HG02840 (cell line): ENCODE measurements at regions not wholly inside any gene's neighbourhood (a gene's known extent, or its start where the extent isn't known, plus 50 kb on each side); places are given as distances from the start of the nearest gene placed in this dataset.
"Not testable (repeated sequence)": the region's sequence is repeated elsewhere in the genome, so short reads cannot be mapped to it uniquely, and the experiment has no call there.

Experiments used
- ATAC-seq: cut with Tn5 transposase; IDR thresholded peaks from one replicate; pipeline ENCODE4 v1.9.1; 2021; ENCODE audit warnings: mild to moderate bottlenecking, moderate library complexity, moderate number of reproducible peaks; ENCODE audit not compliant: unreplicated experiment, low FRiP score

DNA sequence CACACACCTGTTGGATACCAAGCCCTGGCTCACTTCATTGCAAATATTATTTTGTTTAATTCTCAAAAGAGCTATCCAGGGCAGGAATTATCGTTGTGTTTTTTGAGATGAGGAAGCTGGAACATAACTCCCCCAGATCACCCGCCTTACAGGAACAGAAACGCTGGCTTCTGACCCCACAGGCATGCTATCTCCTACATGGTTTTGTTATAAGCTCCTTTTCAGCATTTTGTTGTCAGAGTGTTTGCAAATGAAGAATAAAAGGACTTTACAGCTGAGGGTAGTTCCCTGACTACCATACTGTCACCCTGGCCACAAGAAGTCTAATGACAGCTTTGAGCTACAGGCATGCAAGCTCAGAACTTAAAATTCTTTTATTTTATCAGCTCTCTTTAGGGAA lies 62.0 kb upstream of the MRPS9 start:
- no peak for ATAC-seq

GRCh38 chr2:104976603-104977120 lies 61.2 kb upstream of the MRPS9 start:
- ATAC-seq, result peak; percentile 96

GRCh38 chr2:104977958-104978357 lies 59.9 kb upstream of the MRPS9 start:
- no peak for ATAC-seq

DNA sequence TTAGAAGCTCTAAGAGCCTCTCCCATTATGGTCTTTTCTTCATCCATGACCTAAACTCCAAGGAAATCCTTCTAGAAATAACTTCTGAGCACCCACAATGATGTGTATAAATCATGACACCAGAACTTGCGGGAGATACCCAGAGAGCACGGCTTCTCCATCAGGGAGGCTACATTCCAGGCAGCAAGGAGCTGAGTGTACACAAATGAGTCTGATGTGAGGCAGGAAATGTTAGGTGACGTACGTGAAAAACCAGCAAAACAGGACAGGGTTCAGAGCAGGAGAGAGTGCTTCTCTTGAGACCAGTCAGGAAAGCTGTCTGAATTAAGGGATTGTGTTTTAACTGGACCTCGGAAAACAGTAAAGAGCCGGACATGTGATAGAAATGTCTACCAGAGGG lies 58.1 kb upstream of the MRPS9 start:
- ATAC-seq, result not testable (repeated sequence)

GRCh38 chr2:104982111-104982510 lies 55.8 kb upstream of the MRPS9 start:
- ATAC-seq, result no peak
